ENCODE measurements at regions not wholly inside any gene's neighbourhood (a gene's known extent, or its start where the extent isn't known, plus 50 kb on each side); places are given as distances from the start of the nearest gene placed in this dataset.
A peak's percentile ranks its signal among the peaks of the same experiment; 100 is the strongest.

DNA sequence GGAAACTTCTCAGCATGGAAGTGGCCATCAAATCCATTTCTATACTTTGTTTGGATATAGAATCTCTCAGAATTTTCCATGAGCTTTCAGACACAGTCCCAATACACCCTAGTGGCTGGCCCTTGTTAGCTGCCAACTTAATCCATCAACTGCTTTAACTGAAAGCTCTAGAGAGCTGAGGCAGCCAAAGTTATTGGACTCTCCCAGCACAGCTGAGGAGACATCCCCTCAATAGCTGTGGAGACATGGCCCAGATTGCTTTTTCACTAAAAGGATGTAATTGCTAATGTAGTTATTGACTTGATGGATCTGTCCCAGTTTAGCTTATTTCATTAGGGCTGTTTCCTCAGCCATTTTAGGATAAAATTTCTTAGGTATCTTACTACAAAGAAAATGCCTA lies 94.8 kb upstream of the PRMT6 start:
- Histone ChIP-seq H3K27me3 (ENCODE audit: control insufficient read depth in 1 of 2, insufficient read depth in 2 of 2, low read length in 1 of 2) (no peaks in the 10 kb centered on the region), H3K27ac (ENCODE audit: low read depth in 1 of 2, low read length in 2 of 2) (no peak overlapping the region), H3K9me3 (ENCODE audit: control insufficient read depth, low read length) (no peaks in the 10 kb centered on the region), H3K36me3 (ENCODE audit: control insufficient read depth in 1 of 2, insufficient read depth in 2 of 2, low read length in 1 of 2) (no peaks in the 10 kb centered on the region), H3K4me3 (ENCODE audit: low read length in 2 of 2) (no peak overlapping the region), H3K4me1 (ENCODE audit: control insufficient read depth in 1 of 2, insufficient read depth in 2 of 2, low read length in 2 of 2) (no peaks in the 10 kb centered on the region)
- intact Hi-C loops (cut with DNase I) = no loop called here
- DNase-seq (no peak), ATAC-seq (ENCODE audit: low FRiP score) (no peak)

- ATAC-seq (ENCODE audit: low FRiP score) (no peak), DNase-seq (no peak)
- peaks cover 0 to 2% of the 10 kb centered on the region in 2 donors for H3K27me3 ChIP-seq (ENCODE audit: control insufficient read depth in 1 of 2, insufficient read depth in 2 of 2, low read length in 1 of 2)
- H3K9me3 ChIP-seq (ENCODE audit: control insufficient read depth, low read length) = no peaks in the 10 kb centered on the region
- H3K4me1 ChIP-seq (ENCODE audit: control insufficient read depth in 1 of 2, insufficient read depth in 2 of 2, low read length in 2 of 2) = no peaks in the 10 kb centered on the region
- 79 to 82% methylated on average over 3 of the region's 3 CpGs for WGBS, 2 donors
- no peak overlapping the region for H3K27ac ChIP-seq (ENCODE audit: low read depth in 1 of 2, low read length in 2 of 2)
- intact Hi-C loops (cut with DNase I) = no loop called here
- no peaks in the 10 kb centered on the region for H3K36me3 ChIP-seq (ENCODE audit: control insufficient read depth in 1 of 2, insufficient read depth in 2 of 2, low read length in 1 of 2)
- no peak overlapping the region for H3K4me3 ChIP-seq (ENCODE audit: low read length in 2 of 2)
These were observed 93.9 kb upstream of the PRMT6 start for GRCh38 chr1:106962591-106962990.

DNA sequence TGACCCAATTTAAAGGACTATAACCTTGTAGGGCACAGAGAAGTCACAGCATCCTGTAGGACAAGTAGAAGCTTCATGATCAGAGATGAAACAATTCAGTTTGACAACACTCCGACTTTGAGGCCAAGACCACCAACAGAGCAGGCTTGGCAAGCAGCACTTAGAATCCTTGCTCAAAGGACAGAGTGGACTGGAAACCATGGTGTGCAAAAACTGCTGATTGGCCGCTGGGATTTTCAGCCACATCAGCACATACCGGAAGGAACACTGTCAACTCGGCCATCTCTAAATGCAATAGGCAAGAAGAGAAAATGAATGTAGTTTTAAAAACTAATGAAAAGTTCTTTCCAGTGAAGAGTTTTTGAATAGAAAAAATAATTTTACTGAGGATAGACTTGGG lies 92.0 kb upstream of the PRMT6 start:
- no peaks in the 10 kb centered on the region for H3K36me3 ChIP-seq (ENCODE audit: control insufficient read depth in 1 of 2, insufficient read depth in 2 of 2, low read length in 1 of 2)

GRCh38 chr1:106968644-106969043 lies 87.8 kb upstream of the PRMT6 start:
- H3K4me3 ChIP-seq (ENCODE audit: low read length in 2 of 2) = no peak overlapping the region
- H3K4me1 ChIP-seq (ENCODE audit: control insufficient read depth in 1 of 2, insufficient read depth in 2 of 2, low read length in 2 of 2) = no peaks in the 10 kb centered on the region
- peaks cover 0 to 2% of the 10 kb centered on the region in 2 donors for H3K27me3 ChIP-seq (ENCODE audit: control insufficient read depth in 1 of 2, insufficient read depth in 2 of 2, low read length in 1 of 2)
- no peaks in the 10 kb centered on the region for H3K36me3 ChIP-seq (ENCODE audit: control insufficient read depth in 1 of 2, insufficient read depth in 2 of 2, low read length in 1 of 2)
- ATAC-seq (ENCODE audit: low FRiP score) (no peak), DNase-seq (no peak)
- no peaks in the 10 kb centered on the region for H3K9me3 ChIP-seq (ENCODE audit: control insufficient read depth, low read length)
- no peak overlapping the region for H3K27ac ChIP-seq (ENCODE audit: low read depth in 1 of 2, low read length in 2 of 2)
- intact Hi-C loops (cut with DNase I) = no loop called here
- 66 to 71% methylated on average over 2 of the region's 2 CpGs for WGBS, 2 donors

More for the DNA sequence above, 92.0 kb upstream of the PRMT6 start:
- intact Hi-C loops (cut with DNase I) = no loop called here
- Histone ChIP-seq H3K27me3 (ENCODE audit: control insufficient read depth in 1 of 2, insufficient read depth in 2 of 2, low read length in 1 of 2) (peaks cover 0 to 2% of the 10 kb centered on the region in 2 donors), H3K27ac (ENCODE audit: low read depth in 1 of 2, low read length in 2 of 2) (no peak overlapping the region), H3K4me1 (ENCODE audit: control insufficient read depth in 1 of 2, insufficient read depth in 2 of 2, low read length in 2 of 2) (no peaks in the 10 kb centered on the region), H3K9me3 (ENCODE audit: control insufficient read depth, low read length) (no peaks in the 10 kb centered on the region), H3K4me3 (ENCODE audit: low read length in 2 of 2) (no peak overlapping the region)
- DNase-seq = no peak
- ATAC-seq (ENCODE audit: low FRiP score) = no peak
- 64 to 68% methylated on average over 4 of the region's 4 CpGs for WGBS, 2 donors

DNA sequence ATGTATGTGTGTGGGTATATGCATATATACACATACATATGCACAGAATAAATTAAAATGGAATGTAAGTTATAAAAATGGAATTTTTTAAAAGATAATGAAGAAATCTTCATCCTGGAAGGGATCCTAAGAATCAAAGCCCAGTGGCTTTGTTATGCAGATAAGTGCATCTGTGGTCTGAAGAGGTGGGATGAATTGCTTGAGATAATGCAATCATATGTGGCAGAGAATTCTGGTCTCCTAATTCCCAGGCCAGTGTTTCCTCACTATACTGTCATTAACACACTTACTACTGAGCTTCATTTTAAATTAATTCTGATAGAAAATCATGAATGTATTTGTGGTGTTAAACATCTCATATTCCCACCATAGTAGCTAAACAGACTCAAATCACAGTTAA lies 86.7 kb upstream of the PRMT6 start:
- intact Hi-C loops (cut with DNase I) = no loop called here
- peaks cover 0 to 2% of the 10 kb centered on the region in 2 donors for H3K27me3 ChIP-seq (ENCODE audit: control insufficient read depth in 1 of 2, insufficient read depth in 2 of 2, low read length in 1 of 2)
- H3K27ac ChIP-seq (ENCODE audit: low read depth in 1 of 2, low read length in 2 of 2) = no peak overlapping the region
- H3K36me3 ChIP-seq (ENCODE audit: control insufficient read depth in 1 of 2, insufficient read depth in 2 of 2, low read length in 1 of 2) = no peaks in the 10 kb centered on the region
- DNase-seq = no peak
- H3K4me1 ChIP-seq (ENCODE audit: control insufficient read depth in 1 of 2, insufficient read depth in 2 of 2, low read length in 2 of 2) = no peaks in the 10 kb centered on the region
- H3K9me3 ChIP-seq (ENCODE audit: control insufficient read depth, low read length) = no peaks in the 10 kb centered on the region
- H3K4me3 ChIP-seq (ENCODE audit: low read length in 2 of 2) = no peak overlapping the region
- no peak for ATAC-seq (ENCODE audit: low FRiP score)

DNA sequence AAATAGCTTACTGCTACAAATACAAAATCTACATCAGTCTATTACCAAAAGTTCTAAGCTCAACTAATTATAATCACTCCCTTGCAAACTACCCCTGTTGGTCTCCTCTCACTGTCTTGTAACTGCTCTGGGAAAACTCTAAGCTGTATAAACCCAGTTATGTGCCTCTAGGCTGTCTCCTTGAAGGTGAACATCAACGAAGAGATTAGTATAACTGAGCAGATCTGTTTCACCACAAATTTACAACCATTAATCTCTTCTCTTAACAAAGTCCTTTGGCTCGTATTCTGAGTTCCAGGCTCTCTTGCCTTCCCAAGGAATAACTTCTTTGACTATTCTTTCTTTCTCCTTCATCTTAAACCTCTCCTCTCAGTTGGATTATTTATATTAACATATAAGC lies 84.4 kb upstream of the PRMT6 start:
- H3K9me3 ChIP-seq (ENCODE audit: control insufficient read depth, low read length) = peaks cover 1% of the 10 kb centered on the region
- intact Hi-C loops (cut with DNase I) = no loop called here
- peaks cover 0 to 2% of the 10 kb centered on the region in 2 donors for H3K27me3 ChIP-seq (ENCODE audit: control insufficient read depth in 1 of 2, insufficient read depth in 2 of 2, low read length in 1 of 2)
- no peak overlapping the region for H3K27ac ChIP-seq (ENCODE audit: low read depth in 1 of 2, low read length in 2 of 2)
- no peaks in the 10 kb centered on the region for H3K36me3 ChIP-seq (ENCODE audit: control insufficient read depth in 1 of 2, insufficient read depth in 2 of 2, low read length in 1 of 2)
- no peak for ATAC-seq (ENCODE audit: low FRiP score)
- WGBS, 2 donors = 56 to 59% methylated on average over 2 of the region's 2 CpGs
- DNase-seq = no peak
- no peak overlapping the region for H3K4me3 ChIP-seq (ENCODE audit: low read length in 2 of 2)
- no peaks in the 10 kb centered on the region for H3K4me1 ChIP-seq (ENCODE audit: control insufficient read depth in 1 of 2, insufficient read depth in 2 of 2, low read length in 2 of 2)

- intact Hi-C loops (cut with DNase I) = no loop called here
- WGBS, 2 donors = 67 to 69% methylated on average over 2 of the region's 2 CpGs
- Histone ChIP-seq H3K9me3 (ENCODE audit: control insufficient read depth, low read length) (peaks cover 1% of the 10 kb centered on the region), H3K4me1 (ENCODE audit: control insufficient read depth in 1 of 2, insufficient read depth in 2 of 2, low read length in 2 of 2) (no peaks in the 10 kb centered on the region), H3K36me3 (ENCODE audit: control insufficient read depth in 1 of 2, insufficient read depth in 2 of 2, low read length in 1 of 2) (no peaks in the 10 kb centered on the region), H3K27me3 (ENCODE audit: control insufficient read depth in 1 of 2, insufficient read depth in 2 of 2, low read length in 1 of 2) (no peaks in the 10 kb centered on the region), H3K27ac (ENCODE audit: low read depth in 1 of 2, low read length in 2 of 2) (no peak overlapping the region), H3K4me3 (ENCODE audit: low read length in 2 of 2) (no peak overlapping the region)
- ATAC-seq (ENCODE audit: low FRiP score) = no peak
- DNase-seq = no peak
These were observed 80.5 kb upstream of the PRMT6 start for GRCh38 chr1:106975944-106976343.

DNA sequence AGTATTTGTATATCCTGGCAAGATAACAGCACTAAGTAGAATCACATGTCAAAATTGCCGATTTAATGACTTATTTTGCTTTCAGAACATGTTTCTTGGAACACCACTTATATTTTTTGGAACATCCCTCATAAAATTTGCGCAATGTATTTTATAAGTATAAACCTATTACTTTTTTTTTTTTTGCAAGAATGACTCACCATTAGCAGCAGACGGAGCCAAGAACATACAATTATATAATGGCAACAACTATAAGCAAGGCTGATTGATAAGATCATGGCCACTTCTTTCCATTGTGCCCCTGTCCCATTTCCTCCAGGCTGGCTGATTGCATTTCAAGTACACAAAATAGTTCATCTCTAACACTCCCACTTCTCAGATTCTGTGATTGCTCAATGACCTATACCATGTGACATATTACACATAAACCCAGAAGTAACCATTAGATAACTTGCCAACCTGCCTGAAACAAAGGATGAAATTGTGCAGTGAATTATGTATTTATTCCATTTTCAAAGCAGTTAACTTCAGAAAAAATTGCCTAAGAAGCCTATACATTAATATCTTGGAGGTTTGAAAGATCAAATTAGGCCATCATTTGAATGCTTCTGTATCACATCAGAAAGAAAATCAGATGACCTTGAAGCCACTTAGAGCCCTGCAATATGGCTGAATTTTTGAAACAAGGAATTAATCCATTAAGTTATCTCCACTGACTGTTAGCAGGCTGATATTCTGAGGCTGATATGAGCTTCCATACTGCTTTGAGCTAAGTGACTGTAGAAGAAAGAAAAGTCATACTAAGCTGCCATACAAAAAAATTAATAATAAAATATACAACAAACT lies 77.8 kb upstream of the PRMT6 start:
- H3K27me3 ChIP-seq (ENCODE audit: control insufficient read depth in 1 of 2, insufficient read depth in 2 of 2, low read length in 1 of 2) = no peaks in the 10 kb centered on the region
- no peaks in the 10 kb centered on the region for H3K36me3 ChIP-seq (ENCODE audit: control insufficient read depth in 1 of 2, insufficient read depth in 2 of 2, low read length in 1 of 2)
- peaks cover 1% of the 10 kb centered on the region for H3K9me3 ChIP-seq (ENCODE audit: control insufficient read depth, low read length)
- ATAC-seq (ENCODE audit: low FRiP score) (peak; percentile 66), DNase-seq (no peak)
- WGBS, 2 donors = 21 to 29% methylated on average over 3 of the region's 3 CpGs
- no peak overlapping the region for H3K27ac ChIP-seq (ENCODE audit: low read depth in 1 of 2, low read length in 2 of 2)
- intact Hi-C loops (cut with DNase I) = no loop called here
- no peaks in the 10 kb centered on the region for H3K4me1 ChIP-seq (ENCODE audit: control insufficient read depth in 1 of 2, insufficient read depth in 2 of 2, low read length in 2 of 2)
- no peak overlapping the region for H3K4me3 ChIP-seq (ENCODE audit: low read length in 2 of 2)

DNA sequence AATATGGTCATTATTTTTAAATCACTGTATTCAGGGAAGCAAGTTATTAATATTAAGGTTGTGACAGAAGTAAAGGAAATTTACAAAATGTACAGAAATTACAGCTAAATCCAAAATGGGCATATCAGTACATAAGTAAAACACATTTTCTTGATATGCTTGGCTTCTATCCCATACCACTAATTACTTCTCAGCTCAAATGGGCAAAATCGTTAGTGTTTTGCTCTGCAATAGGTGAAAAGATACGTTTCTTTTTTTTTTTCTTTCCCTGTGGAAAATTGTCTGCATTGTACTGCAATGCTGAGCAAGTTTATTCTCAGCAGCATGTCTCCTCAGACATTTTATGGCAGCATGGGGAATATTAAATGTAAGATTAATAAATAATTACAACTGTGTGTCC lies 77.1 kb upstream of the PRMT6 start:
- Histone ChIP-seq H3K27me3 (ENCODE audit: control insufficient read depth in 1 of 2, insufficient read depth in 2 of 2, low read length in 1 of 2) (no peaks in the 10 kb centered on the region), H3K4me3 (ENCODE audit: low read length in 2 of 2) (no peak overlapping the region), H3K36me3 (ENCODE audit: control insufficient read depth in 1 of 2, insufficient read depth in 2 of 2, low read length in 1 of 2) (no peaks in the 10 kb centered on the region), H3K27ac (ENCODE audit: low read depth in 1 of 2, low read length in 2 of 2) (no peak overlapping the region), H3K9me3 (ENCODE audit: control insufficient read depth, low read length) (peaks cover 1% of the 10 kb centered on the region), H3K4me1 (ENCODE audit: control insufficient read depth in 1 of 2, insufficient read depth in 2 of 2, low read length in 2 of 2) (no peaks in the 10 kb centered on the region)
- DNase-seq (no peak), ATAC-seq (ENCODE audit: low FRiP score) (no peak)
- intact Hi-C loops (cut with DNase I) = no loop called here
- 63 to 64% methylated on average over 2 of the region's 2 CpGs for WGBS, 2 donors
